Right lobe of liver (tissue), 4 donors: ENCODE measurements at regions not wholly inside any gene's neighbourhood (a gene's known extent, or its start where the extent isn't known, plus 50 kb on each side); places are given as distances from the start of the nearest gene placed in this dataset.

Experiments used
- POLR2A ChIP-seq: fragments of 450-650 bp; IDR thresholded peaks from one replicate; pipeline ENCODE4 v1.6.1; 2017; ENCODE audit warnings: antibody characterized with exemption, mild to moderate bottlenecking
- TF ChIP-seq, protein P1 (sequence below), 4 donors: fragments of 200-600 bp in 3 of 4; fragments of 450-650 bp in 1 of 4; IDR thresholded peaks; one replicate each; pipeline versions ENCODE4 v1.5.1 to v1.8.0; 2016 to 2022; ENCODE audit warnings: antibody characterized with exemption in 4 of 4, mild to moderate bottlenecking in 2 of 4
- donor health status: DM: no; HTN: no; CAD: no.
- donor health status: DM: no; HTN: no; CAD: no.
- donor health status: DM: no; HTN: yes; CAD: no.

DNA sequence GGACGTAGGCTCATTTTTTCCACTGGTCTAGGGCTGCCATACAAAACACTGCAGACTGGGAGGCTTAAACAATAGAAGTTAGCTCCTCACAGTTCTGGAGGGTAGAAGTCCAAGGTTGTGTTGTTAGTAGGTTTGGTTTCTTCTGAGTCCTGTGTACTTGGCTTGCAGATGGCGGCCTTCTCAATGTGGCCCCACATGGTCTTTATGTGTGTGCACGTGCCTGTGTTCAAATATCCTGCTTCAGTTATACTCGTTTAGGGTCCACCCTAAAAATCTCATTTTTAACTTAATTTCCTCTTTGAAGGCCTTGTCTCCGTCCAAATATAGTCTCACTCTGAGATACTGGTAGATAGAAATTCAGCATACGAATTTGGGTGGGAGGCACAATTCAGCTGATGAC is 542.4 kb downstream of the HAPSTR1 start:
- TF ChIP-seq, protein P1, sequence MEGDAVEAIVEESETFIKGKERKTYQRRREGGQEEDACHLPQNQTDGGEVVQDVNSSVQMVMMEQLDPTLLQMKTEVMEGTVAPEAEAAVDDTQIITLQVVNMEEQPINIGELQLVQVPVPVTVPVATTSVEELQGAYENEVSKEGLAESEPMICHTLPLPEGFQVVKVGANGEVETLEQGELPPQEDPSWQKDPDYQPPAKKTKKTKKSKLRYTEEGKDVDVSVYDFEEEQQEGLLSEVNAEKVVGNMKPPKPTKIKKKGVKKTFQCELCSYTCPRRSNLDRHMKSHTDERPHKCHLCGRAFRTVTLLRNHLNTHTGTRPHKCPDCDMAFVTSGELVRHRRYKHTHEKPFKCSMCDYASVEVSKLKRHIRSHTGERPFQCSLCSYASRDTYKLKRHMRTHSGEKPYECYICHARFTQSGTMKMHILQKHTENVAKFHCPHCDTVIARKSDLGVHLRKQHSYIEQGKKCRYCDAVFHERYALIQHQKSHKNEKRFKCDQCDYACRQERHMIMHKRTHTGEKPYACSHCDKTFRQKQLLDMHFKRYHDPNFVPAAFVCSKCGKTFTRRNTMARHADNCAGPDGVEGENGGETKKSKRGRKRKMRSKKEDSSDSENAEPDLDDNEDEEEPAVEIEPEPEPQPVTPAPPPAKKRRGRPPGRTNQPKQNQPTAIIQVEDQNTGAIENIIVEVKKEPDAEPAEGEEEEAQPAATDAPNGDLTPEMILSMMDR (IDR thresholded peaks at IDR 0.05), result no peak
- TF ChIP-seq POLR2A, result no peak
